HCT116 (cell line): ENCODE measurements at regions not wholly inside any gene's neighbourhood (a gene's known extent, or its start where the extent isn't known, plus 50 kb on each side); places are given as distances from the start of the nearest gene placed in this dataset.

Experiments used
- ATAC-seq: fragments of 200-7000 bp; cut with Tn5 transposase; 2 replicates; pipeline ENCODE4 v1.9.1; 2020; ENCODE audit warnings: mild to moderate bottlenecking, moderate library complexity
- BruUV-seq: library from RNA; stranded (reverse); fragments of 400-500 nt; replicated peaks from 2 replicates; lab custom pipeline; 2021; lab: Mats Ljungman, UMichigan
- CTCF ChIA-PET: fragments of 300-600 bp; sonication (Branson Sonifier 250); formaldehyde crosslinking; loops from one replicate; lab custom pipeline; 2021; ENCODE audit warnings: antibody characterized with exemption; lab: Charles Lee
- POLR2A ChIA-PET: fragments of 300-600, 350-600 bp; sonication (Branson Sonifier 250); formaldehyde crosslinking; loops from one replicate; lab custom pipeline; 2021; ENCODE audit warnings: antibody characterized with exemption; lab: Charles Lee
- RAD21 ChIA-PET, 2 experiments: fragments of 300-600 bp; sonication (Branson Sonifier 250); formaldehyde crosslinking; loops; one replicate each; lab custom pipeline; 2023; ENCODE audit warnings: low total read pairs in 2 of 2; ENCODE audit not compliant: uncharacterized antibody in 2 of 2, unreplicated experiment in 2 of 2, low non-redundant PET in 1 of 2; lab: Charles Lee
- DNase-seq: peaks from one replicate; pipeline ENCODE4 v3.0.0-alpha.2; 2010; ENCODE audit warnings: low read depth, low spot score
- H2AFZ ChIP-seq: fragments of 200-600 bp; shearing (Covaris generic), sonication (generic); 2 replicates; pipeline ENCODE4 v1.6.1; 2017; ENCODE audit warnings: low read depth, mixed run types, mixed read lengths, antibody characterized with exemption, low read length; ENCODE audit not compliant: poor library complexity, severe bottlenecking
- H3K27ac ChIP-seq: 2 replicates; pipeline ENCODE4 v1.5.1; 2012; ENCODE audit warnings: low read depth, low read length
- H3K27me3 ChIP-seq: fragments of 200-600 bp; sonication (generic); 2 replicates; pipeline ENCODE4 v1.6.1; 2016; ENCODE audit warnings: mixed run types, low read length, mixed read lengths; ENCODE audit not compliant: insufficient read depth
- H3K36me3 ChIP-seq, 2 experiments: fragments of 200-500 bp in 1 of 2; fragments of 200-600 bp in 1 of 2; sonication (Bioruptor generic) in 1 of 2; sonication (generic) in 1 of 2; 2 replicates each; pipeline versions ENCODE4 v1.5.1 to v1.6.1; 2014 to 2016; ENCODE audit warnings: low read length in 2 of 2, inconsistent platforms in 1 of 2, mixed read lengths in 1 of 2, mixed run types in 1 of 2; ENCODE audit not compliant: insufficient read depth in 2 of 2, control insufficient read depth in 1 of 2
- H3K4me1 ChIP-seq, 2 experiments: fragments of 200-600 bp in 1 of 2; sonication (generic) in 1 of 2; 2 replicates each; pipeline versions ENCODE4 v1.5.1 to v1.6.1; 2012 to 2017; ENCODE audit warnings: low read length in 2 of 2, inconsistent platforms in 1 of 2, mild to moderate bottlenecking in 1 of 2, mixed read lengths in 1 of 2, mixed run types in 1 of 2, moderate library complexity in 1 of 2; ENCODE audit not compliant: insufficient read depth in 2 of 2, control insufficient read depth in 1 of 2
- H3K4me2 ChIP-seq: fragments of 200-600 bp; sonication (generic); 2 replicates; pipeline ENCODE4 v1.6.1; 2017; ENCODE audit warnings: mixed run types, low read length, mixed read lengths
- H3K4me3 ChIP-seq, 2 experiments: fragments of 200-600 bp in 1 of 2; sonication (generic) in 1 of 2; replicated peaks in 1 of 2; 2 replicates each; pipeline ENCODE4 v1.5.1; 2011 to 2016; ENCODE audit warnings: low read length in 2 of 2, control low read depth in 1 of 2, low read depth in 1 of 2, mild to moderate bottlenecking in 1 of 2, mixed read lengths in 1 of 2, mixed run types in 1 of 2
- H3K79me2 ChIP-seq: fragments of 200-600 bp; sonication (generic); 2 replicates; pipeline ENCODE4 v1.6.1; 2017; ENCODE audit warnings: mild to moderate bottlenecking, mixed run types, low read length, moderate library complexity, mixed read lengths; ENCODE audit not compliant: insufficient read depth
- H3K9ac ChIP-seq: fragments of 200-600 bp; sonication (generic); 2 replicates; pipeline ENCODE4 v1.6.1; 2016; ENCODE audit warnings: low read length, mixed read lengths
- H3K9me2 ChIP-seq: fragments of 200-600 bp; sonication (generic), shearing (Covaris generic); 2 replicates; pipeline ENCODE4 v1.6.1; 2017; ENCODE audit warnings: mixed run types, mild to moderate bottlenecking, moderate library complexity; ENCODE audit not compliant: insufficient read depth
- H3K9me3 ChIP-seq, 2 experiments: fragments of 200-500 bp in 1 of 2; fragments of 200-600 bp in 1 of 2; sonication (Bioruptor generic) in 1 of 2; sonication (generic) in 1 of 2; 2 replicates each; pipeline ENCODE4 v1.6.1; 2014 to 2017; ENCODE audit warnings: low read length in 2 of 2, mixed read lengths in 2 of 2, inconsistent platforms in 1 of 2, low read depth in 1 of 2, mild to moderate bottlenecking in 1 of 2, mixed run types in 1 of 2, moderate library complexity in 1 of 2; ENCODE audit not compliant: control insufficient read depth in 1 of 2, insufficient read depth in 1 of 2
- H4K20me1 ChIP-seq: fragments of 200-600 bp; sonication (generic), shearing (Covaris generic); 2 replicates; pipeline ENCODE4 v1.6.1; 2017; ENCODE audit warnings: mixed run types, mild to moderate bottlenecking, moderate library complexity; ENCODE audit not compliant: insufficient read depth
- CEBPB ChIP-seq: IDR thresholded peaks from 2 replicates; pipeline ENCODE4 v1.6.1; 2012; ENCODE audit warnings: low read depth
- EGR1 ChIP-seq: IDR thresholded peaks from 2 replicates; pipeline ENCODE4 v1.6.1; 2012; ENCODE audit warnings: low read depth
- ELF1 ChIP-seq: IDR thresholded peaks from 2 replicates; pipeline ENCODE4 v1.6.1; 2012; ENCODE audit warnings: low read depth, borderline replicate concordance
- EZH2 ChIP-seq: fragments of 200-600 bp; sonication (generic); IDR thresholded peaks from 2 replicates; pipeline ENCODE4 v1.6.1; 2017; ENCODE audit warnings: antibody characterized with exemption, mixed run types
- EZH2phosphoT487 ChIP-seq: fragments of 200-600 bp; IDR thresholded peaks from 2 replicates; pipeline ENCODE4 v1.6.1; 2018; ENCODE audit warnings: antibody characterized with exemption, borderline replicate concordance
- RAD21 ChIP-seq: IDR thresholded peaks from 2 replicates; pipeline ENCODE4 v1.6.1; 2012; ENCODE audit warnings: low read depth, mild to moderate bottlenecking
- SP1 ChIP-seq: IDR thresholded peaks from 2 replicates; pipeline ENCODE4 v1.6.1; 2012; ENCODE audit warnings: low read depth
- SRF ChIP-seq: IDR thresholded peaks from 2 replicates; pipeline ENCODE4 v1.6.1; 2012; ENCODE audit warnings: low read depth
- TCF7L2 ChIP-seq: IDR thresholded peaks from 2 replicates; pipeline ENCODE4 v1.7.0; 2011; ENCODE audit warnings: borderline replicate concordance, inconsistent platforms; ENCODE audit not compliant: insufficient read depth, insufficient read length; ENCODE audit errors: extremely low read depth
- YY1 ChIP-seq: IDR thresholded peaks from 2 replicates; pipeline ENCODE4 v1.6.1; 2011; ENCODE audit warnings: low read length, low read depth, moderate library complexity, mild to moderate bottlenecking; ENCODE audit not compliant: insufficient replicate concordance; ENCODE audit errors: extremely low read depth
- ZNF274 ChIP-seq: fragments of 200-500 bp; sonication (Bioruptor generic); IDR thresholded peaks from 2 replicates; pipeline ENCODE4 v1.6.1; 2014; ENCODE audit warnings: mild to moderate bottlenecking, low read depth, low read length, inconsistent platforms
- intact Hi-C: fragments of 100-400 bp; cut with micrococcal nuclease; formaldehyde crosslinking; loops from 2 replicates; pipeline ENCODE4 v1.10.0; 2022

DNA sequence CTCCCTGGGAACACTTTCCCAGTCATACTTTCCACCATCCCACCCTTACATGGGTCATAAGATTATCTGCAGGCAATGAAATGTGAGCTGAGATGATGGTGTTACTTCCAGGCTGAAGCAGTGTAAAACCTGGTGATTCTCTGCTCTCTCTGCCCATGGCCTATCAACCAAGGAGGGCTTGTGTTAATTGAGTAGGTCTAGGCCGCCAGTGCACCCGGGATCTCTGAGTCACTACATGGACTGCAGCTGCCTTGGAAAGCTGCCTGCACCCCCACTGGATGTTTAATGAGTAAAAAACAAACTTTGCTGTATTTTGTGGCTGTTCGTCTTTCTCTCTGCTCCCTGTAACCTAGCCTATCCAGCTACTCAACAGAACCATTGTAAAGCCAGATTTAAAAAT, 451.7 kb upstream of the SMIM21 start:
- ChIA-PET CTCF (interaction anchor here (1.5 kb wide), 1 partner anchor 25 kb away, joined by 3 read pairs; no protein-coding TSS in a partner anchor), RAD21 (no interaction called here), POLR2A (no interaction called here)
- no peaks in the 10 kb centered on the region for H3K9me2 ChIP-seq
- no peaks in the 10 kb centered on the region for H3K27me3 ChIP-seq
- no peak overlapping the region for H3K9ac ChIP-seq
- H2AFZ ChIP-seq = no peak overlapping the region
- no peak for ATAC-seq
- no peaks in the 10 kb centered on the region for H4K20me1 ChIP-seq
- H3K79me2 ChIP-seq = no peaks in the 10 kb centered on the region
- no peaks in the 10 kb centered on the region for H3K4me1 ChIP-seq
- no peak for DNase-seq
- H3K4me3 ChIP-seq = no peak overlapping the region
- no peak overlapping the region for H3K4me2 ChIP-seq
- intact Hi-C loops = no loop called here
- no peaks in the 10 kb centered on the region for H3K9me3 ChIP-seq
- TF ChIP-seq ELF1 (no peak), ZNF274 (no peak), SP1 (no peak), EZH2phosphoT487 (no peak), CEBPB (no peak), EGR1 (no peak), YY1 (no peak), SRF (no peak), EZH2 (no peak), TCF7L2 (no peak)
- TF ChIP-seq, all 23 proteins: peak for 0
- Histone ChIP-seq H3K36me3 (no peaks in the 10 kb centered on the region), H3K27ac (no peak overlapping the region)
- BruUV-seq = no TSS peak

DNA sequence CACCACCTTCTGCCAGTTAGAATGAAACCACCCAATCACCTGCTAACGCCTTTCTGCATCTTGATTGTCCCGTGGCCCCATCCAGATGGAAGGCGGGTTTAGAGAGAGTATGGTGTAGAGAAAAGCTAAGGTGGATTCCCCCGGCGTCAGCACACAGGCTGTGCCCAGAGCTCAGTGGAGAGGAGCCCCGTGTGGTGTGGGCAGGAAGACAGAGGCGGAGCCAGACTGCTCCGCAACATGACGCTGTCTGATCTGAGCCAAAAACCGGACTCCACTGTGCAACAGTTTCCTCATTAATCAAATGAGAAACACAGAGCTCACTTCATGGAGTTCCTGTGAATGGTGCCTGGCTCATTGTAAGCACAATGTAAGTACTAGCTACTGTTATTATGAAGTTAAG, 448.1 kb upstream of the SMIM21 start:
- TF ChIP-seq SP1 = no peak
- TF ChIP-seq RAD21 = no peak
- TF ChIP-seq ZNF274 = no peak
- no TSS peak for BruUV-seq
- POLR2A ChIA-PET = no interaction called here
- Histone ChIP-seq H2AFZ (no peak overlapping the region), H3K9me2 (no peaks in the 10 kb centered on the region), H3K4me1 (no peaks in the 10 kb centered on the region), H3K27me3 (0 out of 2 replicates have a peak, but pooled peaks cover 4% of the 10 kb centered on the region), H3K4me2 (no peak overlapping the region), H3K9me3 (no peaks in the 10 kb centered on the region), H3K27ac (no peak overlapping the region), H3K36me3 (no peaks in the 10 kb centered on the region), H3K79me2 (no peaks in the 10 kb centered on the region), H4K20me1 (no peaks in the 10 kb centered on the region), H3K9ac (no peak overlapping the region), H3K4me3 (no peak overlapping the region)
- no peak for ATAC-seq
- DNase-seq = no peak
- CTCF ChIA-PET = no interaction called here
- intact Hi-C loops = no loop called here
- RAD21 ChIA-PET = no interaction called here
